Activated CD4-positive, alpha-beta T cell treated with anti-CD3 and anti-CD28 coated beads, Interleukin-2, amount 50 U/mL, for 16 hours (primary cell): ENCODE measurements at regions not wholly inside any gene's neighbourhood (a gene's known extent, or its start where the extent isn't known, plus 50 kb on each side); places are given as distances from the start of the nearest gene placed in this dataset.
"Not testable (repeated sequence)": the region's sequence is repeated elsewhere in the genome, so short reads cannot be mapped to it uniquely, and the experiment has no call there.

ENCODE experiments used
- DNase-seq: peaks from one replicate; pipeline ENCODE4 v3.0.0-alpha.2; 2020

DNA sequence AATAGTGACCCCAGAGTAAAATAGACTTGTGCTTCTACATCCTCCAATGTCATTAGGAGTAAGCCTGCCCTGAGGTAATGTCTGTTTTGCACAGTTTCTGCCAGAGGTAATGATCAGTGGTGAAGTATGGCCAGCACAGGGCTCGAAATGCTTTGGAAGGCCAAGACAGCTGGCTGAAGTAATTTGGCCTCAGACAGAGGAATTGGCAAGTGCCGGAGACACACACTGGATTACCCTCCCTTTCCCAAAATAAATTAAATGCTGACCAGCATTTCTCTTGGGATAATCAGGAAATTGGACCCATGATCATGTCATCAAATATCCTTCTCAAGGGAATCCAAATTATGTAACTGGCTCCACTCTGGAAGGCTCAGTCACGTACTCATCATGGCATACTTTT is 379.0 kb upstream of the CHST9 start:
- DNase-seq = no peak

DNA sequence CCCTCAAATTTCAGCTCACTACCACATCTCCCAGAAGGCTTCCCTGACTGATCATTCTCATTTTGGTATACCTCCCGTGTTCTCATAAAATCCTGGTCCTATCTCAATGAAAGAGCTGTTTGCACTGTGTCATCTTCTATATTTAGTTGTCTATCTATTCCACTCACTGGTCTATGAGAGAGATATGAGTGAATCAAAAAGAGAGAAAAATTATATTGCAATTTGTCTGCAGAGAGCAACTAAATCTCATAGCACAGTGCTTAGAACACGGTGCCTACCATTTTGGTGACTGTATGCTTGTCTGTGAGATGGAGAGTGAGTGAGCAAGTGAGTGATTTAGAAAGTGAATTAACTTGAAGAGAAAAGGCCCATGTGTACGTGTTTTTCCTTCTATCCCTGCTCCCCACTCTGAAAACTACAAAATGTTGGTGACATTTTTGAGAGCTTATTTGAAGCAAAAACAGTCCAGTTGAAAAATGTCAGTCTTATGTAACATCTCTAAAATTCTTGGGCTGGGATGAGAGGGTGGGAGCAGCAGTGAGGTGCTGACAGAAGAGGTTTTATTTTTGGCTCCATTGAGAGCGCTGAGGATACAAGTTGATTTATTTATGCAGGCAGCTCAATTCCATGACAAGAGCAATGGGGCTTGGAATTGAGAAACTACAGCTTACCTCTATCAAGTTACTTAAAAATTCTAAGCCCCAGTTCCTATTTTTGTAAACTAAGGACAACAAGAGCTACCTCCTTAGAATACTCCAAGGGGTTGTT is 373.5 kb upstream of the CHST9 start:
- no peak for DNase-seq

DNA sequence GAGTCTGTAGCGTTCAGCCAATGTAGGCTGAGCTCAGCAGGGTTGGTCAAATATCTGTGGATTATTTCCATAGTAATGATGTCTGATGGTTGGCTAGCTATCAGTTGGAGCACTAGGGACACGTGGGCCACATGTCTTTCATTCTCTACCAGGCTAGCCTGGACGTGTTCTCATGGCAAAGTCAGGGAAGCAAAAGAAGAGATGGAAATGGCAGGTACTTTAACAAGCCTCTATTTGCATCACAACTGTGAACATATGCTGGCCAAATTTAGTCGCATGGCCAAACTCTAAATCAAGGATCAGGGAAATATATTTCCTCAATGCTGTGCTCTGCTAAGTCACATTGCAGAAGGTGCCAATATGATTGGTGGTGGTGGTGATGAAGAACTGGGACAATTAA is 371.6 kb upstream of the CHST9 start:
- DNase-seq = no peak

DNA sequence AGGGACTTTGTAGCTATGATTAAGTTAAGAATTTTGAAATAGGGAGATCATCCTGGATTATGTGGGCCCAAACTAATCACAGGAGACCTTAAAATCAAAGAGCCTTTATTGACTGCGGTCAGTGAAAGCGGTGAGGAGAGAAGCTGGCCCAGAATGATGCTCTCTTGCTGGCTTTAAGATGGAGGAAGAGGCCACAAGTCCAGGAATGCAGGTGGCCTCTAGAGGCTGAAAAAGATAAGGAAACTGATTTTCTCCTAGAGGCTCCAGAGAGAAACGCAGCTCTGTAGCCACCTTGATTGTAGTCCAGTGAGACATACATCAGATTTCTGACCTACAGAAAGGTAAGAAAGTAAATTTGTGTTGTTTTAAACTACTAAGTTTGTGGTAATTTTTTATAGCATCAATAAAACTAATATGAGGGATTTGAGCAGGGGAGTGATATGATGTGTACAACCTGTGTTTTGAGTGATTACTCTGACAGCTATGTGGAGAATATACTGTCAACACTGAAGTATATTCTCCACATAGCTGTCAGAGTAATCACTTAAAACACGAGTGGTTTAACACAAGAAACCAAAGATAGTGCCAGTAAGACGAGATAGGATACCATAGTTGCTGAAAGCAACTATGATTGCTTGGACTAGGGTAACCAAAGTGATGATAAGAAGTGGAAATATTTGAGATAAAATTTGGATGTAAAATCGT is 364.4 kb upstream of the CHST9 start:
- no peak for DNase-seq

DNA sequence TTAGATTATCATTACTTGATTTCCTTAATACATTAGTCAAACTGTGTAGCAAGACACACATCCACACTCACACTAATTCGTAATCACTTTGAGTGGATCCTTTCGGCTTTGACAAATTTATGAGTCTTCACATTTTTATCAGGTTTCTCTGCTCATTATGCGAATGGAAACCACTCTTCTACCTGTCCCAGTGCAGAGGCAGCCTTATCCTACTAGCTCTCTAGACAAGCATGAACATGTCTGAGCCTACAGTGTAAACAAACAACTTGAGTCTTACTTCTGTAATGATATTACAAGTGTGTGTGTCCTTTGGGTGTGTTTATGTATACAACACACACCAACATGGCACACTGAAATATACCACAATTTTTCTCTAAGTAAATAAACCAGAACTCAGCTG is 361.9 kb upstream of the CHST9 start:
- no peak for DNase-seq

DNA sequence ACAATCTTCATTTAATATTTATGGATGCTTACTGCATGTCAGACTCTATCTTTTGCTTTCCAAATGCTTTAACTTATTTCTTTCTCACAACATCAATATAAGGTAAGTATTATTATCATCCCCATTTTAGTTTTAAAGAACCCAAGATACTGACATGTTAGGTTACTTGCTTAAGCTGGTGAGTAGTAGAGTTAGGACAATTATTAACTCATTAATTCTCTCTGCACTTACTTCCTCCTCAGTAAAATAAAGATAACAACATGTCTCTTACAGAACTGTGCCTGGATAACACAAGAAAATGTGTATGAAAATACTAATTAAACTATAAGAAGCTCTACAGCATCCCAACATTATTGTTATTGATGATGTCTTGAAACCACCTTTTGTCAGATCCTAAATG is 359.1 kb upstream of the CHST9 start:
- DNase-seq = no peak

DNA sequence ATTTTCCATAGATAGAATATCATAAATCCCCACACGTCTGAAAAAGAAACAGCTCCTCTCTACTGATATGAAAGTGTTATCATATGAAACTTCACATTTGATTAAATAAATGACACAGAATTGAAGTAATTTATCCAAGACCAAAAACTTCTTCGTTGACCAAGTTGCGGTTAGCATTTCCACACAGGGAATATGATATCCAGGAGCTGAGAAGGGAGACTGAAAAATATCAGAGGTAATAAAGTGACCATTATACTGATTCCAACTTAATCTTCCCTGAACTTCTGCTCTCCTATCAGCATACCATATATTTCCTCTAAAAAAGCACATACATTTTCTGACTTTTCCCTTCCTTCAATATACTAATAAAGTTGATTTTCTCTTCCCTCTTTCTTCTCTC is 356.2 kb upstream of the CHST9 start:
- no peak for DNase-seq

DNA sequence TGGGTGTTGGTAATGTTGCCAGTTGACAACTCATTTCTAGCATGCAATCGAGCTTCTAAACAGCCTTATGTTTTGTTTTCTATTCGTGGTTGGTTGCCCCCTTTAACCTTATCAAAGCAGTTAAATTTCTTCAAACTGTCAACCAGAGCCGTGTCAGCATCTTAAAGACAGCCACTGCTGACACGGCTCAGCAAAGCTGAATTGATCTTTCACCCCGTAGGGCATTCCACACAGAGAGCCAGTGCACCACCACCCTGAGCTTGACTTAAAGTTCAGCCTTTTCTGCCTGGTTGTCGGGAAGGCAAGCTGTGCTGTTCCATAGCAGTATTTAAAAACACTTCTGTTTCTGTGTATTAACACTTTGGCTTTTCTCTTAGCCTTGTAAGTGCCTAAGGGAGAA is 355.0 kb upstream of the CHST9 start:
- DNase-seq = no peak

DNA sequence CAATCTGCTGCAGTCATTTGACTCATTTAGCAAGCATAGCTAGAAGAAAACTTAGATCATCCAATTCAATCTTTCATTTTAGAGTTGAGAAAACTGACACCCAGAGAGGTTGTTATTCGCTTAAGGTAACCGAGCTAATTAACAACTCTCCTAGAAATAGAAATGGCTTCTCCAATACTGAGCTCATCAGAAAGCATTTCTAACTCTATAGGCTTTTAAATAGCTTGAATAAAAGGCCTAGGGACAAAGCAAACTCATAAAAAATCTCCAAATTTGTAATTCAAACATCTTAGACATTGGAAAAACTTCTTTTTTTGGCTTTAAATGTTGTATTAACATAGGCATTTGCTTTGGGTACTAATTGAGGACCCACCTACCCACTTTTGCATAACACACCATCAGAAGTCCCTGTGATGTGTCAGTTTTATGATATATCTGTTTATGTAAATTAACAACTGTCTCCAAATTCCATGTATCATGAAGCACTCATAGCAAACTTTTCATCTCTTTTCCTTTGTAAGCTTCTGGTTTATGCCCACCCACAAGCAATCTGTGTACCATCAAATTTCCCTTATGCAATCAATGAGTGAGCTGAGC is 343.9 kb upstream of the CHST9 start:
- DNase-seq = no peak

DNA sequence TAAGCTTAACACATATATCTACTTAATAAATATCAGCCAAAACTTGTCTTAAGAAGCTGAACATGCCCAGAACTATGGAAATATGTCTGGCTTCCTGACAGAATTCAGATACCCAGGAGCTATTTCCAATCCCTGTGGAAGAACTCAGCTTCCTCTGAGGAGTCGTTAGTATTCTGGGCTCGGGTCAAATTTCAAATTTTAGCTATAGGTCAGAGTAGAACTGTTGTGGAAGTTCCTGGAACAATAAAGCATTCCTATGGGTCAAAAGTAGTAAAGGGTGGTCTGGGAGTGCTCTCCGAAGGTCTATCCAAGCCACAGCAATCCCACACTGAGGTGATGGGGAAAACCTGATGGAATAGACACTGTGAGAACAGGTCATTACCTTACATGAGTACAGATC is 342.7 kb upstream of the CHST9 start:
- DNase-seq = no peak

DNA sequence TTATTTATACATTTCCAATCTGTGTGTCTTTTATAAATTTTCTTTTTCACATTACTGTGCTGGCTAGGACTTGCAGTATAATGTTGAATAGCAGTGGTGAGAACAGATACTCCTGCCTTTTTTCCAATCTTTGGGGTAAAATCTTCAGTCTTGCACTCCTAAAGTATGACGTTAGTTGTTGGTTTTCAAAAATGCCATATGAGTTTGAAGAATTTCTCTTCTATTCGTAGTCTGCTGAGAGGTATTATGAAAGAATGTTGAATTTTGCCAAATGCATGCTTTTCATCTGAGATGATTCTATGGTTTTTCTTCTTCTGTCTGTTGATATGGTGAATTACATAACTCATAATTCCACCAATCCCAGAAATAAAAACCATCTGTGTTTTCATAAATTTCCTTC is 335.3 kb upstream of the CHST9 start:
- no peak for DNase-seq

DNA sequence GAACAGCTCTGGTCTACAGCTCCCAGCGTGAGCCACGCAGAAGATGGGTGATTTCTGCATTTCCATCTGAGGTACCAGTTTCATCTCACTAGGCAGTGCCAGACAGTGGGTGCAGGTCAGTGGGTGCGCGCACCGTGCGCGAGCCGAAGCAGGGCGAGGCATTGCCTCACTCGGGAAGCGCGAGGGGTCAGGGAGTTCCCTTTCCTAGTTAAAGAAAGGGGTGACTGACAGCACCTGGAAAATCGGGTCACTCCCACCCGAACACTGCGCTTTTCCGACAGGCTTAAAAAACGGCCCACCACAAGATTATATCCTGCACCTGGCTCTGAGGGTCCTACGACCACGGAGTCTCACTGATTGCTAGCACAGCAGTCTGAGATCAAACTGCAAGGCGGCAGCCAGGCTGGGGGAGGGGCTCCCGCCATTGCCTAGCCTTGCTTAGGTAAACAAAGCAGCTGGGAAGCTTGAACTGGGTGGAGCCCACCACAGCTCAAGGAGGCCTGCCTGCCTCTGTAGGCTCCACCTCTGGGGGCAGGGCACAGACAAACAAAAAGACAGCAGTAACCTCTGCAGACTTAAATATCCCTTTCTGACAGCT is 325.0 kb upstream of the CHST9 start:
- not testable (repeated sequence) for DNase-seq

DNA sequence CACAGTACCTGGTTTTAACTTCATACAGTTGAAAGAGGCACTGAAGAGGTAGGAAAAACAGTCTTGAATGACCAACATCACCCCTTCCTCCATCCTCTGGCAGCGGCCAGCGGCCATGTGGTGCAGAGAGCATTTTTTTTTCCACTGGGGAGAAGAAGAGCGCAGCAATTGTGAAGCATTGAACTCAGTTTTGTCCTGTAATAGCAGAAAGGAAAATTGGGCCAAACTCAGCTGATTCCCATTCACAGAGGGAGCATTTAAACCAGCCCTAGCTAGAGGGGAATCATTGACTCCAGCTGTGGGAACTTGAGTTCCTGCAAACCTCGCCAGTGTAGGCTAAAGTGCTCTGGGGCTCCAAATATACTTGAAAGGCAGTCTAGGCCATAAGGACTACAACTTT is 316.6 kb upstream of the CHST9 start:
- no peak for DNase-seq

DNA sequence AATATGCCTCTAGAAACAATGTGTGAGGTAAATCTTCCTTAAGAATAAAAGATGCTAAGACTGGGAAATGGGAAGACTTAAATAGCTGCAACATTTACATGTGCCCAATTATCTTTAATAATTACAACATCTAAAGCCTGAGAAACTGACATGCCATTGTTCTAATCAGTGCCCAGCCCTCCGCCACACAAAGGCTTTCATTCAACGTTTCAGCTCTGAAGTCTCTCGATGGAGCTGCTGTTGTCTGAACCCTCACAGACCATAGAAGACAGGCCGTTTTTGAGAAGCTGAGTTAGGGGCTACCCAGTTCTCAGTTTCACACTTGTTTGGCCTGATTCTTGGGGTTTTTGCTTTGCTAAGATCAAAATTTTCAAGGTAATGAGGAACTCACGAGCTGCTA is 315.4 kb upstream of the CHST9 start:
- DNase-seq = no peak

DNA sequence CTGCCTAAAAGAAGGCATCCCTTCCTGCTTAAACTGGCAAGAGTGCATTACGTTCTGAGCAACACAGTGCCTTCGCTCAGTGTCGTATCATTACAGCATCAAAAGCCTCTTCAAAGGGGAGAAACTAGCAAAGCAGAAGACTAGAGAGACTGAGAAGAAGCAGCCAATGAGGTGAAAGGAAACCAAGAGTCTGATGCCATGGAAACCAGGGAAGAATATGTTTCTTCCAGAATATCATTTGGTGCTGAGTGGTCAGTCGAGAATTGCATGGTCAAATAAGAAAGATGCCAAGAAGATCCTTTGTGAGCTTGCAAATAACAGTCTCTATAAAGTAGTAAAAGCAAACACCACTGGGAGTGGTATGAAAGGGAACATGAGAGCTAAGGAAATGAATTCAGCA is 312.1 kb upstream of the CHST9 start:
- DNase-seq = no peak

DNA sequence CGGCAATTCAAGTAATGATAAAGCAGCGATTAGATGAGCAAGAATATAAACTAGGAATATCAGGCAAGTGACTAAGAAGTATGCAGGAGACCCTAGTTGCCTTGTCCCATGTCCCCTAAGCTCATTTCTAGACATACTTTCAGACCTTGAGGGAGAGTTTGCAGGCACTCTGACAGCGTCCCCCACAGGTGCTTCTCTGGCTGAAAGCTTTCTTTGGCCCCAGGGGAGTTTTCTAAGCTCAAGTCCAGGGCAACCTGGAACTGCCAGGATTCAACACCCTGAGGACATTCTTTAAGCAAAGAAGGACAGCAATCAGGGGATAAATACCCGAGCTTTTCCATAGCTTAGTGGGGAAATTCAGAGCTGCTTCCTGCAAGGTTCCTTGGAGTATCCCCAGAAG is 308.1 kb upstream of the CHST9 start:
- DNase-seq = no peak

DNA sequence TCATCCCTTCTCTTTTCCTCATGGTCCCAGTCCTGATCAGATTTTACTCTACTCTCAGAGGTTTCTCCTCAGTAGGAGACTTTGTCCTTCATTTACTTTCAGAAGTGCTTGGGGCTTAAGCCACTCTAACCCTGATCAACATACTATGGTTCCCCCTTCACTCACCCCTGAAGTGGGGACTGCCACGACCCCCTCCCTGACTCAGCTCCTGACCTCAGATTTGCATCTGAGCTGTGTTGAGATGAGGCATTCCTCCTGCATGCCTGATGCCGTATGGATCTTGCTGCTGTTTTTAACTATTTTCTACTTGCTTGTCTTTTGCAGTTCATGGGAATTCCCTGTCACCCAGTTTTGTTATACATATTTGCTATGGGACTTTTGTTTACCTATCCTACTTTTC is 306.7 kb upstream of the CHST9 start:
- DNase-seq = no peak

DNA sequence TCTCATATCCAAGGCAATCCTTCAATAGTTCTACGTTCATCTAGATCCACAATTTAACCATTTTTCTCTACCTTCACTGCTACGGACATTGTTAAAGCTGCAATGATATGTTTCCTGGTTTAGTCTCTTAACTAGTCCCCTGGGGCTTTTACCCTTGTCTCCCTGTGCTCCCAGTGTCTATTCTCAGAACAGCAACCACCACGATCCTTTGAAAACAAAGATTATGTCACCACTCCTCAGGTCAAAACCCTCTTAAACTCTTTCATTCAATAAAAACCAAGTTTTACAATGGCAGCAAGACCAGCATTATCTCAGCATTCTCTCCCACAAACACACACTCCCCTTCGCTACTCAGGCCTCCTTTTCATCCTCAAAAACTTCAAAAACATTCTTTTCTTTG is 298.2 kb upstream of the CHST9 start:
- DNase-seq = no peak

DNA sequence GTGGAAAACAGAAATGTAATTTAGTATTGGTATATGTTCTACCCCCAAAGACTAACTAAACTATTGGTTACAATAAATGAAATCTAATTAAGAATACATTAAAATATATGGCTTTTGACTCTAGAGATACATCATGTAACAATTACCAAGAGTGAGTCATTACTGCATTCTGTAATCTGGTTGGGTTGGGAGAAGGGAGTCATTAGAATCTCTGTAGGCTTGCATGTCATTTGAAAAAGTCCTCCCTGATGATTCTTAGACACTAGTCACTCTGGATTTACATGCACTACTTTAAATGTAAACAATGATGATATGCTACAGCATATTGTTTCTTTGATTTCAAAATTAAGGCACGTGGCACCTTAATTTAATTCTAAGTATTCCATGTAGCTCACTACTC is 293.4 kb upstream of the CHST9 start:
- DNase-seq = no peak

DNA sequence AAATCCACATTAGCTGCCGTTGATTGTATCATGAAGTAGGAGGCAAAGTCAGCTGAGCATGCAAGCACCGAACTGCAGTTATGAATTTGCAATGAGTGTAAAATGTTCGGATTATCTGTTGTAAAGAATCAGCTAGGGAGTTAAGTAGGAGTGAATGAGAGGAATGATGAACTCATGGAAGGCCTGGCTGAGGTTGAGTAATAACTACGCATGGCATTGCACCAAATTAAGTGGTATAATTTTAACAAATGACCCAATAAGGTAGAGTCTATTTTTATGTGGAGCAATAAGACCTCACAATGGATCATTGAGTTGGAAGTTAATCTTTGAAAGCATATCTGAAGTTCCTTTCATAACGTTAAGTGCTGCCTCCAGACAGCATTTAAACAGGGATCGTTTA is 288.2 kb upstream of the CHST9 start:
- no peak for DNase-seq

DNA sequence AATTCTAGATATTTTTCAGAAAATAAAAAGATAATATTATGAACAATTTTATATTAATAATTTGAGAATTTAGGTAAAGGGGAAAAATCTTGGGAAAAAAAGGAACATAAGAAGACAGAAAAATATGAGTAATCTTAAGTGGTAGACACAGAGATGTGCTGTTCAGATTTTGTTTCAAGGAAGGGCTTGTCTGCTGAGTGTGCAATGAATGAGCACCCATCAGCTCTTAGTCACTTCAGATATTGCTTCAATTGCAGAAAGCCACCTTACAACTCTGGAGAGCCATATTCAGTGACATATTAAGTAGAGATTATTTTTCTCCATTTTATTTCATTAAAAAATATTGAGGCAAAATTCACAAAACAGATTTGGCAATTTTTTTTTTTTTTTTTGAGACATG is 282.0 kb upstream of the CHST9 start:
- DNase-seq = no peak

DNA sequence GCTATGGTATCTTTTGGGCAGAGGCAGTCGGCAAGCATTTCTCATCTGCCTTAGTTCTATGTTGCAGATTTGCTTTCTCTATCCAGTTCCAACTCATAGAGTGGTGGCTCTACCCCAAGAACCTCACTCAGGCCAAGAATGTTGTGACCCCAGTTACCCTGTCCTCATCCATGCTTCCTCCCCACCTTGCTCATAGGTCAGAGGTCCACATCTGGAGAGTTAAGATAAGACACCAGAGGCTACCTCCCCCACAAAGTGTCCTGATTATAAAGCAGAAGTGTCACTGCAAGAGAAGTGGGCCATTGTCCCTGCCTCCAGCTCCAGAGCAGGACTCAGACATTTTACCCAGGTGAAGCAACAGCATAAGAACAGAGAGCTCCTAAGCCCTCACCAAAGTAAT is 276.8 kb upstream of the CHST9 start:
- DNase-seq = no peak

DNA sequence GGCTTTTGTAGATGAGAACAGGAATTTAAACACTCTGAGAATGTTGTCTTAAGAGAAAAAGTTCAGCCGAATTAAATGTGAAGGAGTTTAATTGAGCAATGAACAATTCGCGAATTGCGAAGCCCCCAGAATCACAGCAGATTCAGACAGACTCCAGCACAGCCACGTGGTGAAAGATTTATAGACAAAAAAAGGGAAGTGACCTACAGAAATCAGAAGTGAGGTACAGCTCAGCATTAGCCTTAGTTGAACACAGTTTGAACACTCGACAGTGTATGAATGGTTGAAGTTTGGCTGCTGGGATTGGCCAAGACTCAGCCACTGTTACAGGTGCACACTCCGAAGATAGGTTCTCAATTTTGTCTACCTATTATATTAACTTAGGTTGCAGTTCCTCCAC is 264.0 kb upstream of the CHST9 start:
- no peak for DNase-seq

DNA sequence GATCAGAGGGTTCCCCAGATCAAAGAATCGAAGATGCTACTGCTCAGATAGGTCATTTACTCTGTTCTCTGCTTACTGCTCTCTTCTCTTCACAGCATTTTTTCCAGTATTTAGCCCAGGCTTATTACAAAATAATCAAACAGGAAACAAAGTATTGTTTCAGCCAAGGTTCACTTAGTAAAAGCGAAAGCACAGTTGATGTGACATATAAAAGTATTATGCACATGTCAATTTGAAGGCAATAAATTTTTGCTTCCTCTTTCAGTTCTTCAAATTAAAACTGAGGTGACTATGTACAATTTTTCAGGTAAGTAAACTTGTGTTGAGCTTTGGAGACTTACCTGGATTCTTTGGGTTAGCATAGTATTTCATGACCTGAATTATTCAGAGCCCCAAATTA is 262.8 kb upstream of the CHST9 start:
- no peak for DNase-seq
